Nephron progenitor cell (in vitro differentiated cells): ENCODE measurements at regions not wholly inside any gene's neighbourhood (a gene's known extent, or its start where the extent isn't known, plus 50 kb on each side); places are given as distances from the start of the nearest gene placed in this dataset.

Experiments
- DNase-seq: peaks from one replicate; pipeline ENCODE4 v3.0.0; 2021
- H3K27ac Mint-ChIP-seq: 2 replicates; pipeline ENCODE4 v1.8.0; 2021; ENCODE audit warnings: mild to moderate bottlenecking, moderate library complexity, mixed read lengths
- H3K27me3 Mint-ChIP-seq: 2 replicates; pipeline ENCODE4 v1.8.0; 2021; ENCODE audit warnings: mild to moderate bottlenecking, low read depth, mixed read lengths; ENCODE audit not compliant: poor library complexity
- H3K36me3 Mint-ChIP-seq: 2 replicates; pipeline ENCODE4 v1.8.0; 2021; ENCODE audit warnings: low read depth, mixed read lengths
- H3K4me1 Mint-ChIP-seq: 2 replicates; pipeline ENCODE4 v1.8.0; 2021; ENCODE audit warnings: mixed read lengths
- H3K4me3 Mint-ChIP-seq: 2 replicates; pipeline ENCODE4 v1.8.0; 2021; ENCODE audit warnings: mild to moderate bottlenecking, moderate library complexity, mixed read lengths
- H3K9me3 Mint-ChIP-seq: 2 replicates; pipeline ENCODE4 v1.8.0; 2021; ENCODE audit warnings: mild to moderate bottlenecking, moderate library complexity, mixed read lengths
- TF ChIP-seq, protein P1 (sequence below): fragments of 200-600 bp; sonication (generic); IDR thresholded peaks from 2 replicates; pipeline ENCODE4 v1.5.0; 2021; ENCODE audit warnings: antibody characterized with exemption

DNA sequence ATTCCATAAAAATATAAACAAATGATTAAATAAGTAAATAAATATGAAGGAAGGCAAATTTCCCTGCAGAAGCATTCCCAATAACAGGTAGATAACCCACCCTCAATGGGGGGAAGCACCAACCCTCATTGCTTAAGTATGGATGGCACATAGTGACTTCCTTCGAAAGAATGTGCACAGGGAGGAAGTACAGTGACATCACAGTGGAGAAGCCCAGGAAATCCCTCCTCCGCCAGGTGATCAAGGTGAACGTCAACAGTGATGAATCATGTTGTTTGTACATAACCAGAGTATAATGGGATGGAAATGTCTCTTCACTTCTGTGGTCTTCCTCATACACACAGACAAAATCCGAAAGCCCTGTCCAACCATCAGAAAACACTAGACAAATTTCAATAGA lies 267.9 kb downstream of the THBS2 start:
- Mint-ChIP-seq H3K27ac (no peak overlapping the region), H3K4me1 (no peaks in the 10 kb centered on the region), H3K36me3 (peaks cover 3% of the 10 kb centered on the region), H3K27me3 (no peaks in the 10 kb centered on the region), H3K4me3 (no peak overlapping the region), H3K9me3 (peaks cover 12% of the 10 kb centered on the region)
- TF ChIP-seq, protein P1, sequence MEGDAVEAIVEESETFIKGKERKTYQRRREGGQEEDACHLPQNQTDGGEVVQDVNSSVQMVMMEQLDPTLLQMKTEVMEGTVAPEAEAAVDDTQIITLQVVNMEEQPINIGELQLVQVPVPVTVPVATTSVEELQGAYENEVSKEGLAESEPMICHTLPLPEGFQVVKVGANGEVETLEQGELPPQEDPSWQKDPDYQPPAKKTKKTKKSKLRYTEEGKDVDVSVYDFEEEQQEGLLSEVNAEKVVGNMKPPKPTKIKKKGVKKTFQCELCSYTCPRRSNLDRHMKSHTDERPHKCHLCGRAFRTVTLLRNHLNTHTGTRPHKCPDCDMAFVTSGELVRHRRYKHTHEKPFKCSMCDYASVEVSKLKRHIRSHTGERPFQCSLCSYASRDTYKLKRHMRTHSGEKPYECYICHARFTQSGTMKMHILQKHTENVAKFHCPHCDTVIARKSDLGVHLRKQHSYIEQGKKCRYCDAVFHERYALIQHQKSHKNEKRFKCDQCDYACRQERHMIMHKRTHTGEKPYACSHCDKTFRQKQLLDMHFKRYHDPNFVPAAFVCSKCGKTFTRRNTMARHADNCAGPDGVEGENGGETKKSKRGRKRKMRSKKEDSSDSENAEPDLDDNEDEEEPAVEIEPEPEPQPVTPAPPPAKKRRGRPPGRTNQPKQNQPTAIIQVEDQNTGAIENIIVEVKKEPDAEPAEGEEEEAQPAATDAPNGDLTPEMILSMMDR, result no peak
- no peak for DNase-seq

DNA sequence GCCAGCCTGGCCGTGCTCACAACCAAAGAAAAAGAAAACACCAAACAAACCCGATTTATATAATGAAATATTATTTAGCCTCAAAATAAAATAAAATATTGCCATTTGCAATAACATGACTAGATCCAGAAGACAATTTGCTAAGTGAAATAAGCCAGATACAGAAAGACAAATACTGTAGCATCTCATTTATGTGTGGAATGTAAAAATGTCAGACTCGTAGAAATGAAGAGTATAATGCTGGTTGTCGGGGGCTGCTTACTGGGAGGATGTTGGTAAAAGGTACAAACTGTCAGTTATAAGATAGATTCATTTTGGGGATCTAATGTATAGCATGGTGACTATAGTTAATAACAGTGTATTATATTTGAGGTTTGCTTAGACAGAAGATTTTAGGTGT lies 269.7 kb downstream of the THBS2 start:
- Mint-ChIP-seq H3K9me3 (peaks cover 29% of the 10 kb centered on the region), H3K4me1 (no peaks in the 10 kb centered on the region), H3K27me3 (no peaks in the 10 kb centered on the region), H3K36me3 (peaks cover 7% of the 10 kb centered on the region), H3K27ac (no peak overlapping the region), H3K4me3 (no peak overlapping the region)
- TF ChIP-seq, protein P1, result no peak
- DNase-seq, result no peak

DNA sequence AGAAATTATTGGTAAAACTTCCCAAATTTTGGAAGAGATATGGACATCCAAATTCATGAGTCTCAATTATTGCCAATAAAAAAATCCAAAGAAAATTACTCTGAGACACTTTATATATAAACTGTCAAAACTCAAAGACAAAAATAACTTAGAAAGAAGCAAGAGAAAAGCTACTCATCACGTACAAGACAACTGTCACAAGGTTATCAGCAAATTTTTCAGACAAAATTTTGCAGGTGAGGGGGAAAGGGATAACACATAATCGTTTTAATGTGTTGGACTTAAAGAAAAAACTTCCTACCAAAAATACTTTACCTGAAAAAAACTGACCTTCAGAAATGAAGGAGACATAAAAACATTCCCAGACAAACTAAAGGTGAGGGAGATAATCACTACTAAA lies 272.5 kb downstream of the THBS2 start:
- Mint-ChIP-seq H3K4me3 (no peak overlapping the region), H3K27ac (no peak overlapping the region), H3K36me3 (peaks cover 7% of the 10 kb centered on the region), H3K27me3 (no peaks in the 10 kb centered on the region), H3K4me1 (no peaks in the 10 kb centered on the region), H3K9me3 (peaks cover 29% of the 10 kb centered on the region)
- TF ChIP-seq, protein P1, result no peak
- DNase-seq, result no peak

DNA sequence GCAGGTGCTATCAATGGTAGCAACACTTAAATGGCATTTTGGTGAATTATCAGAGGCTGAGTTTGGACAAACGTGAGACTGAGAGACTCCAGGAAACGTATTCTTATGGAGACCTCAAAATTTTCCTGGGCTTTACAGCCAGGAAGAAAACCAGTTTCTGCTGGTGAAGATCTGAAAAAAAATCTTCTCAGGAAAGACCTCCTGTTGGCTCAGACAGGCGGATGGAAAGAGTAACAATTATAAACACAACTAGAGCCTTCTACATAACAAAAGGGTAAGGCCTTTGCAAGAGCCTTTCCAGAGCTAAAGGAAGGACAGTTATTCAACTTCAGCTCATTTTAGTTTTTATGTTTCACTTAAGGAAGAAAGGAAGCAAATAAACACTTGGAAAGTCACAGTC lies 274.4 kb downstream of the THBS2 start:
- no peak for DNase-seq
- H3K9me3 Mint-ChIP-seq, result peaks cover 29% of the 10 kb centered on the region
- H3K27me3 Mint-ChIP-seq, result no peaks in the 10 kb centered on the region
- no peak overlapping the region for H3K4me3 Mint-ChIP-seq
- peaks cover 7% of the 10 kb centered on the region for H3K36me3 Mint-ChIP-seq
- TF ChIP-seq, protein P1, result no peak
- H3K4me1 Mint-ChIP-seq, result no peaks in the 10 kb centered on the region
- H3K27ac Mint-ChIP-seq, result no peak overlapping the region

DNA sequence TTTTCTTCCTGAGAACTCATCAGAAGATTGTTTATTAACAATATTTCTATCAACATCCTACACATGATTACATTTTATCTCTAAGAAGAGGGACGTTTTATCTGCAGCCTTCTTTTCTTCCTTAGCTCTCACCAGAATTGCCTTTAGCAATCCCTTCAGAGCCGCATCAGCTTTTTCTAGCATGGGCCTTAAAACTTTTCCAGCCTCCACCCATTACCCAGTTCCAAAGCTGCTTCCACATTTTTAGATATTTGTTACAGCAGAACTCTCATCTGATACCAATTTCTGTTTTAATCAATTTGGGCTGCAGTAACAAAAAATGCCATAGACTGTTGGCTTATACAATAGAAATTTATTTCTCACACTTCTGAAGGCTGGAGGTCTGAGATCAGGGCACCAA lies 281.5 kb downstream of the THBS2 start:
- Mint-ChIP-seq H3K9me3 (peaks cover 4% of the 10 kb centered on the region), H3K36me3 (peaks cover 4% of the 10 kb centered on the region), H3K27me3 (peaks cover 2% of the 10 kb centered on the region), H3K4me1 (peaks cover 11% of the 10 kb centered on the region), H3K27ac (no peak overlapping the region), H3K4me3 (no peak overlapping the region)
- TF ChIP-seq, protein P1, result no peak
- DNase-seq, result no peak

DNA sequence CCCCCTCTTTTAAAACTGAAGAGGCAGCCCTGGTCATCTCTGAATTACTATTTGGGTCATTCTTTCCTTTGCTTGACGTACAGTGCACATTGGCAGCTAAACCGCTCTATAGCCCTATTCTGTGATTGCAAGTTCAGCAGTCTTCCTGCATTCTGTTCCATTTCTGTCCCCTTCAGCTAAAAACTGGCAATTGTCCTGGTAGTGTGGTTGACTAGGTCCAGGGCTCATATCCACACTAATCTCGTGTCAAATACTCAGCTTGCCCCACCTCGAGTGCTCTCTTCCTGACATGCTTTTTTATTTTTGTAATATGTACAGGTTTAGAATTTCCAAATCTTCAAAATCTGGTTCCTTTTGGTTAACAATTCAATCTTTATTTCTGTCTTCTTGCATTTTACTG lies 282.1 kb downstream of the THBS2 start:
- Mint-ChIP-seq H3K36me3 (peaks cover 4% of the 10 kb centered on the region), H3K27me3 (peaks cover 2% of the 10 kb centered on the region), H3K4me1 (peaks cover 11% of the 10 kb centered on the region), H3K9me3 (peaks cover 9% of the 10 kb centered on the region), H3K27ac (no peak overlapping the region), H3K4me3 (no peak overlapping the region)
- TF ChIP-seq, protein P1, result no peak
- DNase-seq, result no peak
